Heart left ventricle (tissue), 16 donors: ENCODE measurements at regions not wholly inside any gene's neighbourhood (a gene's known extent, or its start where the extent isn't known, plus 50 kb on each side); places are given as distances from the start of the nearest gene placed in this dataset.

Experiments used
- ATAC-seq, 4 donors: fragments of 200-7000 bp; cut with Tn5 transposase; one replicate each; pipeline ENCODE4 v1.9.1; 2020 to 2022; ENCODE audit warnings: moderate library complexity in 4 of 4, mild to moderate bottlenecking in 3 of 4, moderate number of reproducible peaks in 1 of 4
- DNase-seq, 5 donors: peaks; one replicate each; pipeline ENCODE4 v3.0.0-alpha.2; 2020
- H3K27ac ChIP-seq, 12 donors: fragments of 200-600 bp; sonication (generic) in 4 of 12; one replicate each; pipeline versions ENCODE4 v1.5.0 to v1.8.0; 2016 to 2022; ENCODE audit warnings: mild to moderate bottlenecking in 2 of 12
- H3K27me3 ChIP-seq, 9 donors: fragments of 200-600 bp; sonication (generic) in 2 of 9; one replicate each; pipeline versions ENCODE4 v1.5.1 to v1.8.0; 2016 to 2022; ENCODE audit warnings: mild to moderate bottlenecking in 3 of 9
- H3K36me3 ChIP-seq, 9 donors: fragments of 200-600 bp; sonication (generic) in 2 of 9; one replicate each; pipeline versions ENCODE4 v1.5.0 to v1.8.0; 2018 to 2022; ENCODE audit warnings: mild to moderate bottlenecking in 2 of 9
- H3K4me1 ChIP-seq, 12 donors: fragments of 200-600 bp; sonication (generic) in 4 of 12; one replicate each; pipeline versions ENCODE4 v1.5.0 to v1.8.0; 2016 to 2022; ENCODE audit warnings: mild to moderate bottlenecking in 3 of 12
- H3K4me3 ChIP-seq, 12 donors: fragments of 200-600 bp; sonication (generic) in 4 of 12; one replicate each; pipeline versions ENCODE4 v1.5.0 to v1.8.0; 2017 to 2022; ENCODE audit warnings: mild to moderate bottlenecking in 9 of 12, moderate library complexity in 4 of 12
- H3K9me3 ChIP-seq, 12 donors: fragments of 200-600 bp; sonication (generic) in 4 of 12; one replicate each; pipeline versions ENCODE4 v1.5.0 to v1.8.0; 2016 to 2022; ENCODE audit warnings: mild to moderate bottlenecking in 1 of 12
- POLR2A ChIP-seq, 2 donors: fragments of 450-650 bp; IDR thresholded peaks; one replicate each; pipeline ENCODE4 v1.6.1; 2017; ENCODE audit warnings: antibody characterized with exemption in 2 of 2, mild to moderate bottlenecking in 2 of 2, moderate library complexity in 2 of 2
- WGBS, 4 donors: extraction: QIAGEN DNeasy Blood & Tissue Kit in 2 of 4; methylation state at CpG; one replicate each; pipeline versions ENCODE4 v1.1.5 to v1.1.7; 2013 to 2018; 5-methylcytosine and 5-hydroxymethylcytosine counted together
- intact Hi-C, 10 donors: fragments of 100-400 bp; cut with DNase I; formaldehyde crosslinking; loops; one replicate each; pipeline versions ENCODE4 v1.11.1 to v1.14.2; 2022
- TF ChIP-seq, protein P1 (sequence below), 12 donors: fragments of 200-600 bp; sonication (generic) in 4 of 12; IDR thresholded peaks; one replicate each; pipeline versions ENCODE4 v1.5.0 to v1.8.0; 2018 to 2022; ENCODE audit warnings: antibody characterized with exemption in 12 of 12, mild to moderate bottlenecking in 5 of 12
- donor health status: ischemic (EF 13 %, LVEDD 7.1; RV severe dilation, severe dysfunction).
- donor health status: healthy with polysubstance abuse.
- donor health status: DM: no; HTN: yes; CAD: no.
- donor health status: DM: no; HTN: no; CAD: no.
- donor health status: ischemic (EF 25% LVEDD 6.9; RV normal size, moderate dysfunction).
- donor health status: ischemic (EF 25% LVEDD 5.7; RV mildly dilated, moderate dysfunction).
- donor health status: healthy.
- donor health status: DM: yes; HTN: yes; CAD: no.
- donor health status: ischemic (EF 35%, LVEDD 5.7; RV mildly dilated, moderate dysfunction).
- donor health status: nonischemic (EF 11% LVEDD 7.7; RV severe dilation, severe dysfunction).
- donor health status: DM: yes; HTN: yes; CAD: no.
- donor health status: PGD.
- donor health status: ischemic (EF 29% LVEDD 5.4; RV normal size, mild dysfunction).
- donor health status: nonischemic (EF 23%, LVEDD 6.1; RV moderate dilation, normal function).

DNA sequence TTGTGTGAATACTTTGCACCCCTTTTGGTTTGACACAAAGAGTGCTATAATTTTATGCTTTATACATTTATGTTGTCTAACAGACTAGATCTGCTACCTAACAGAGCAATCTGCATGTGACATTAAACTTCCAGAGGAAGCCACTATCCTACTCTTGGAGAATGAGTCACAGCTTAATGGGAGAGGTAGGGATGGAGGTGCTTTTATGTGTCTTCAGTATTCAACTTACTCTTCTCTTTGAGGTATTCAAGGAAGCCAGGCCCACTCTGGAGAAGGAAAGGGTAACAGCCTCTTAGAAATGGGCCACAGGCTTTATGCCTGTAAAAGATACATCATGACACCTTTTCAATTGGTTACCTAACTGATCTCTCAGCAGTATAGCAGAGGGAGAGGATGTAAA lies 85.8 kb upstream of the NEUROD1 start:
- Histone ChIP-seq H3K27ac (no peak overlapping the region), H3K27me3 (no peaks in the 10 kb centered on the region), H3K36me3 (no peaks in the 10 kb centered on the region), H3K9me3 (peaks cover 0 to 8% (median 0%) of the 10 kb centered on the region in 12 donors), H3K4me3 (no peak overlapping the region), H3K4me1 (peaks cover 0 to 5% (median 0%) of the 10 kb centered on the region in 12 donors)
- TF ChIP-seq, protein P1, sequence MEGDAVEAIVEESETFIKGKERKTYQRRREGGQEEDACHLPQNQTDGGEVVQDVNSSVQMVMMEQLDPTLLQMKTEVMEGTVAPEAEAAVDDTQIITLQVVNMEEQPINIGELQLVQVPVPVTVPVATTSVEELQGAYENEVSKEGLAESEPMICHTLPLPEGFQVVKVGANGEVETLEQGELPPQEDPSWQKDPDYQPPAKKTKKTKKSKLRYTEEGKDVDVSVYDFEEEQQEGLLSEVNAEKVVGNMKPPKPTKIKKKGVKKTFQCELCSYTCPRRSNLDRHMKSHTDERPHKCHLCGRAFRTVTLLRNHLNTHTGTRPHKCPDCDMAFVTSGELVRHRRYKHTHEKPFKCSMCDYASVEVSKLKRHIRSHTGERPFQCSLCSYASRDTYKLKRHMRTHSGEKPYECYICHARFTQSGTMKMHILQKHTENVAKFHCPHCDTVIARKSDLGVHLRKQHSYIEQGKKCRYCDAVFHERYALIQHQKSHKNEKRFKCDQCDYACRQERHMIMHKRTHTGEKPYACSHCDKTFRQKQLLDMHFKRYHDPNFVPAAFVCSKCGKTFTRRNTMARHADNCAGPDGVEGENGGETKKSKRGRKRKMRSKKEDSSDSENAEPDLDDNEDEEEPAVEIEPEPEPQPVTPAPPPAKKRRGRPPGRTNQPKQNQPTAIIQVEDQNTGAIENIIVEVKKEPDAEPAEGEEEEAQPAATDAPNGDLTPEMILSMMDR (IDR thresholded peaks at IDR 0.05): no peak
- TF ChIP-seq POLR2A (IDR thresholded peaks at IDR 0.05): no peak
- DNase-seq: no peak
- ATAC-seq: no peak
- intact Hi-C loops: no loop called here

- Histone ChIP-seq H3K27me3 (no peaks in the 10 kb centered on the region), H3K9me3 (peaks cover 0 to 8% (median 0%) of the 10 kb centered on the region in 12 donors), H3K4me1 (no peaks in the 10 kb centered on the region), H3K4me3 (no peak overlapping the region), H3K36me3 (no peaks in the 10 kb centered on the region), H3K27ac (no peak overlapping the region)
- DNase-seq: no peak
- TF ChIP-seq POLR2A (IDR thresholded peaks at IDR 0.05): no peak
- TF ChIP-seq, protein P1 (IDR thresholded peaks at IDR 0.05): no peak
- ATAC-seq: no peak
- intact Hi-C loops: no loop called here
Measured at GRCh38 chr2:181770150-181770549, 89.8 kb upstream of the NEUROD1 start.

- H3K9me3 ChIP-seq: peaks cover 0 to 8% (median 0%) of the 10 kb centered on the region in 12 donors
- peaks cover 0 to 1% (median 0%) of the 10 kb centered on the region in 12 donors for H3K4me1 ChIP-seq
- TF ChIP-seq, protein P1 (IDR thresholded peaks at IDR 0.05): no peak
- TF ChIP-seq POLR2A (IDR thresholded peaks at IDR 0.05): no peak
- DNase-seq (no peak), ATAC-seq (no peak)
- H3K36me3 ChIP-seq: no peaks in the 10 kb centered on the region
- H3K27me3 ChIP-seq: no peaks in the 10 kb centered on the region
- 62 to 76% (median 70%) methylated on average over 2 of the region's 2 CpGs for WGBS, 4 donors
- intact Hi-C loops: no loop called here
- H3K4me3 ChIP-seq: no peak overlapping the region
- no peak overlapping the region for H3K27ac ChIP-seq
Measured at GRCh38 chr2:181771356-181771755, 91.0 kb upstream of the NEUROD1 start.

GRCh38 chr2:181772334-181772733 lies 92.0 kb upstream of the NEUROD1 start:
- ATAC-seq (no peak), DNase-seq (no peak)
- intact Hi-C loops: no loop called here
- Histone ChIP-seq H3K4me1 (peaks cover 0 to 6% (median 0%) of the 10 kb centered on the region in 12 donors), H3K36me3 (no peaks in the 10 kb centered on the region), H3K4me3 (no peak overlapping the region), H3K27ac (no peak overlapping the region), H3K9me3 (peaks cover 0 to 8% (median 0%) of the 10 kb centered on the region in 12 donors), H3K27me3 (no peaks in the 10 kb centered on the region)
- TF ChIP-seq, protein P1 (IDR thresholded peaks at IDR 0.05): no peak
- no peak for TF ChIP-seq POLR2A (IDR thresholded peaks at IDR 0.05)
- 56 to 73% (median 66%) methylated on average over 4 of the region's 4 CpGs for WGBS, 4 donors
